ENCODE measurements at regions not wholly inside any gene's neighbourhood (a gene's known extent, or its start where the extent isn't known, plus 50 kb on each side); places are given as distances from the start of the nearest gene placed in this dataset.

- DNase-seq, result no peak
Observed at GRCh38 chr2:9156483-9156882, 50.1 kb upstream of the ASAP2 start.

GRCh38 chr2:9154061-9154460, 52.6 kb upstream of the ASAP2 start:
- no peak for DNase-seq

GRCh38 chr2:9153643-9153980, 53.0 kb upstream of the ASAP2 start:
- no peak for DNase-seq

GRCh38 chr2:9152975-9153642, 53.5 kb upstream of the ASAP2 start:
- no peak for DNase-seq

- no peak for DNase-seq
Observed at GRCh38 chr2:9150906-9151305, 55.7 kb upstream of the ASAP2 start.

- no peak for DNase-seq
Observed at GRCh38 chr2:9150568-9150900, 56.1 kb upstream of the ASAP2 start.

- DNase-seq, result no peak
Observed at GRCh38 chr2:9149726-9150567, 56.7 kb upstream of the ASAP2 start.

GRCh38 chr2:9149388-9149660, 57.3 kb upstream of the ASAP2 start:
- DNase-seq, result no peak

GRCh38 chr2:9146646-9147045, 60.0 kb upstream of the ASAP2 start:
- no peak for DNase-seq

- DNase-seq, result no peak
Observed at GRCh38 chr2:9145752-9146430, 60.7 kb upstream of the ASAP2 start.

GRCh38 chr2:9145109-9145751, 61.4 kb upstream of the ASAP2 start:
- no peak for DNase-seq

- no peak for DNase-seq
Observed at GRCh38 chr2:9144617-9145016, 62.0 kb upstream of the ASAP2 start.

- no peak for DNase-seq
Observed at GRCh38 chr2:9144046-9144445, 62.6 kb upstream of the ASAP2 start.

GRCh38 chr2:9143264-9143815, 63.3 kb upstream of the ASAP2 start:
- no peak for DNase-seq

GRCh38 chr2:9142551-9143263, 63.9 kb upstream of the ASAP2 start:
- peak; percentile 45 for DNase-seq

- DNase-seq, result no peak
Observed at GRCh38 chr2:9141706-9142460, 64.7 kb upstream of the ASAP2 start.

- DNase-seq, result no peak
Observed at GRCh38 chr2:9141091-9141667, 65.4 kb upstream of the ASAP2 start.

GRCh38 chr2:9140645-9141044, 66.0 kb upstream of the ASAP2 start:
- no peak for DNase-seq

GRCh38 chr2:9139491-9140443, 66.8 kb upstream of the ASAP2 start:
- peak; percentile 55 for DNase-seq

- no peak for DNase-seq
Observed at GRCh38 chr2:9137379-9138150, 69.0 kb upstream of the ASAP2 start.
